Hematopoietic multipotent progenitor cell treated with erythropoietin and hydrocortisone succinate and interleukin-3 and kit ligand, for 15 days (in vitro differentiated cells): ENCODE measurements at regions not wholly inside any gene's neighbourhood (a gene's known extent, or its start where the extent isn't known, plus 50 kb on each side); places are given as distances from the start of the nearest gene placed in this dataset.
"Not testable (repeated sequence)": the region's sequence is repeated elsewhere in the genome, so short reads cannot be mapped to it uniquely, and the experiment has no call there.

Source experiments
- DNase-seq: peaks from one replicate; pipeline ENCODE4 v3.0.0-alpha.2; 2015; ENCODE audit warnings: low spot score

DNA sequence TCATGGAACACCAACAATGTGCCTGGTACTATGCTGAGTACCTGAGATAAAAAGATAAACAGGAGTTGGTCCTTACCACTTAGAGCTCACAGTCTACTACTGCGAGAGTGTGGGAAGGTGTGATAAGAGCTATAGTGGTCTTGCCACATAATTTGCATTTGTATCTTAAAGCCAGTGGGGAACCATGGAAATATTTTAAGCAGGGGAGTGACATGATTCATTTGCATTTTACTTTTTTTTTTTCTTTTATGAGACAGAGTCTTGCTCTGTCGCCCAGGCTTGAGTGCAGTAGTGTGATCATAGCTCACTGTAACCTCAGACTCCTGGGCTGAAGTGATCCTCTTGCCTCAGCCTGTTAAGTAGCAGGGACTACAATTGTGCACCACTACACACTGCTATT lies 54.2 kb upstream of the FAM72C start:
- DNase-seq = not testable (repeated sequence)

GRCh38 chr1:144021690-144022384 lies 50.1 kb upstream of the FAM72C start:
- DNase-seq = not testable (repeated sequence)
